Mononuclear cell (primary cell): ENCODE measurements at regions not wholly inside any gene's neighbourhood (a gene's known extent, or its start where the extent isn't known, plus 50 kb on each side); places are given as distances from the start of the nearest gene placed in this dataset.
"Not testable (repeated sequence)": the region's sequence is repeated elsewhere in the genome, so short reads cannot be mapped to it uniquely, and the experiment has no call there.

ENCODE experiments used
- H3K27me3 ChIP-seq: 2 replicates; pipeline ENCODE4 v1.6.0; 2011; ENCODE audit warnings: low read length, control low read depth; ENCODE audit not compliant: insufficient read depth
- H3K4me1 ChIP-seq: 2 replicates; pipeline ENCODE4 v1.5.1; 2011; ENCODE audit warnings: mild to moderate bottlenecking, low read length, control low read depth; ENCODE audit not compliant: insufficient read depth
- H3K4me3 ChIP-seq: 2 replicates; pipeline ENCODE4 v1.5.1; 2011; ENCODE audit warnings: mild to moderate bottlenecking, low read length, moderate library complexity
- H3K9me3 ChIP-seq: 2 replicates; pipeline ENCODE4 v1.5.1; 2011; ENCODE audit warnings: low read depth, mild to moderate bottlenecking, control low read depth, low read length

DNA sequence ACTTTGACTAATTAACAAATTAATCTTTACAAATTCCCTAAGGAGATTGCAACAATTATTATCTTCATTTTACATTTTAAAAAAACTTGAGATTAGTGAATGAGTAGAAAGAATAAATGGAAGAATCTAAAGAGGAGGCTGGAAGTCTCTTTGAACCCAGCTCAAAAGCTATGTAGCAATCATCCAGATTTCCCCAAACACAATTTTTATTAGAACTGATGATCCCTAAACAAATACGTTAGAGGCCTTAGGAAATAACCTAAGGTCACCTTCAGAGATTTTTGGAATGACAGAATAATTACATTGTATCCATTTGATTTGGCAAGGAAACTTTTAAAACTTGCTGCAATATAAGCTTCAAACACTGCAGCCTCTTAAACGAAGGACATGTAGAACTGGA, 242.4 kb upstream of the LYPLAL1 start:
- no peak overlapping the region for H3K4me3 ChIP-seq
- H3K9me3 ChIP-seq: no peaks in the 10 kb centered on the region
- H3K4me1 ChIP-seq: no peaks in the 10 kb centered on the region
- no peaks in the 10 kb centered on the region for H3K27me3 ChIP-seq

DNA sequence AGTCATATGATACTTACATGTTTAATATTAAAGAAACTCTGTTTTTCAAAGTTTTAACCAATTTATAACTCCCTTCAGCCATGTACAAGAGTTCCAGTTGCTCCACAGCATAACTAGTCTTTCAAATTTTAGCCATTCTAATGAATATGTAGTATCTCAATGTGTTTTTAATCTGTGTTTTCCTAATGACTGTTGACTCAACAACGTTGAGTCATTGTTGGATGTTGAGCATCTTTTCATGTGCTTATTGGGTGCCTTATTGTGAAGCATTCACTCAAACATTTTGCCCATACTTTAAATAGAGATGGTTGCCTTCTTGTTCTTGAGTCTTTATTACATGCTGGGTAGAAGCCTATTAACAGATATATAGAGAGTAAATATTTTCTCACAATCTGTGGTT, 240.2 kb upstream of the LYPLAL1 start:
- Histone ChIP-seq H3K4me3 (no peak overlapping the region), H3K4me1 (no peaks in the 10 kb centered on the region), H3K27me3 (no peaks in the 10 kb centered on the region), H3K9me3 (no peaks in the 10 kb centered on the region)

DNA sequence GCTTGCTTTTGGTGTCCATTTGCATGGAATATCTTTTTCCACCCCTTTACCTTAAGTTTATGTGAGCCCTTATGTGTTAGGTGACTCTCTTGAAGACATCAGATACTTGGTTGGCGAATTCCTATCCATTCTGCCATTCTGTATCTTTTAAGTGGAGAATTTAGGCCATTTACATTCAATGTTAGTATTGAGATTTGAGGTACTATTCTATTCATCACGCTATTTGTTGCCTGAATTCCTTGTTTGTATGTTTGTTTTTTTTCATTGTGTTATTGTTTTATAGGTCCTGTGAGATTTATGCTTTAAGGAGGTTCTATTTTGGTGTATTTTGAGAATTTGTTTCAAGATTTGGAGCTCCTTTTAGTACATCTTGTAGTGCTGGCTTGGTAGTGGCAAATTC, 238.3 kb upstream of the LYPLAL1 start:
- H3K4me1 ChIP-seq, H3K27me3 ChIP-seq, H3K9me3 ChIP-seq, H3K4me3 ChIP-seq: not testable (repeated sequence)

DNA sequence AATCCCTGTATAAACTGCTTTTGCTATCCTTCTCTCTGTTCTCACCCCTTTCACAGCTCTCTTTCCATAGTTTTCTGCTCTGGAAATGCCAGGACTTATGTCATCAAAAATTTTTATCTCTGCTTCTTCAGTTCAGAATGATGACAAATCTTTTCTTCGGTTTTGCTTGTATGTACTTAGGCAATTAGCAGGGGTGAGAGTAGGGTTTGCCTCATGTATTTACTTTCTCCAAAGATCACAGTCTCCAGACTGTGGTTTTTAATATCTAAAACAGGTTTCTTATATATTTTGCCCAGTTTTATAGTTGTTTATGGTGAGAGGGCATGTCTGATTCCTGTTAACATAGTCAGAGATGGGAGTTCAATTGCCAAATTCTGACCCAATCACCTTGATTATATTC, 235.4 kb upstream of the LYPLAL1 start:
- H3K9me3 ChIP-seq: no peaks in the 10 kb centered on the region
- H3K27me3 ChIP-seq: no peaks in the 10 kb centered on the region
- no peaks in the 10 kb centered on the region for H3K4me1 ChIP-seq
- H3K4me3 ChIP-seq: no peak overlapping the region

DNA sequence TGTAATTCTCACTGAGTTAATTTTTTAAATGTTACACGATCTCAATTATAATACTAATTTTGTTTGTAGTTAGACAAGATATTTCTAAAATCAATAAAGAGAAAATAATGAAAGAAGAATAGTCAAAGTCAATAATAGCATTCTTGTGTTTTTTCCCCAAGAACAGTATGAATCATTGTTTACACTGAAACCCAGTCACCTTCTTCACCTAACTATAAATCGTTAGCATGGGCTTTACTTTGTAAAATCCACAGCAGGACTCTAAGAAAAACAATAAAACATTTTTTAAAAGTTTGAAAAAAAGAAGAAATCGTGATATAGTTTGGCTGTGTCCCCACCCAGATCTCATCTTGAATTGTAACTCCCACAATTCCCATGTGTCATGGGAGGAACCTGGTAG, 234.6 kb upstream of the LYPLAL1 start:
- H3K4me3 ChIP-seq: no peak overlapping the region
- no peaks in the 10 kb centered on the region for H3K9me3 ChIP-seq
- no peaks in the 10 kb centered on the region for H3K27me3 ChIP-seq
- H3K4me1 ChIP-seq: no peaks in the 10 kb centered on the region

DNA sequence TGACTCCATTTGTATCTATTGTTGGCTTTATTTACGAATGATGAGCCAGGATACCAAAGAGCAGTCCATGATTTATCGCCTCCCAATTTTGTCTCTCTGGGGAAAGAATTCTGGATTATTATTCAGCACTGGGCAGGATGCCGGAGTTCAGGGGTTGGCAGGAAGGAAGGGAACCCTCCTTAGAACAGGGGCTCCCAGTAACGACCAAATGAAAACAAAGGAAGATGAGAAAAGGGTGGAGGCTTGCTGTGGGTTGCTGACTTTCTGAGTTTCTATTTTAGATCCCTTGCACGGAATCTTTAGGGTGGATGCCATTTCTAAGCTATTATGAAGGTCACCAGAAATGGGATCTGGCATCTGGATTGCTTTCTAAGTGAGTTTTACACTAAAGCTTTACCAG, 231.2 kb upstream of the LYPLAL1 start:
- Histone ChIP-seq H3K27me3 (no peaks in the 10 kb centered on the region), H3K4me1 (no peaks in the 10 kb centered on the region), H3K4me3 (no peak overlapping the region), H3K9me3 (no peaks in the 10 kb centered on the region)

DNA sequence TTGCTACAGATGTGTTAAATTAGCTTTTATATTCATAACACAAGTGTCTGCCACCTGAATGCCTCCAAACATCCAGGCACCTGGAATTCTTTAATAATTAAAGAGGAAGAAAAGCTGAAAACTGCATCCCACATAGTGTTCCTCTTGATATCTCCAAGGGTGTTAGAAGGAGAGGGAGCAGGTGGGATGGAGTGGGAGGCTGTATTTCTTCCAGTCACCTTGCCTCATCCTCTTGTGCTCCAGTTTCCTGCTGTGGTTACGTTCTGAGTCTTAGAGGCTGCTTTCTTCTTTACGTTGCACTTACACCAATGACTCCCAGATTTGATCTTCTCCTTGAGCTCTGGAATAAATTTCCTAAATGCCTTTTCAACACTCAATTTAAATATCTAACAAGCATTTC, 230.3 kb upstream of the LYPLAL1 start:
- Histone ChIP-seq H3K4me3 (no peak overlapping the region), H3K27me3 (no peaks in the 10 kb centered on the region), H3K4me1 (no peaks in the 10 kb centered on the region), H3K9me3 (no peaks in the 10 kb centered on the region)

DNA sequence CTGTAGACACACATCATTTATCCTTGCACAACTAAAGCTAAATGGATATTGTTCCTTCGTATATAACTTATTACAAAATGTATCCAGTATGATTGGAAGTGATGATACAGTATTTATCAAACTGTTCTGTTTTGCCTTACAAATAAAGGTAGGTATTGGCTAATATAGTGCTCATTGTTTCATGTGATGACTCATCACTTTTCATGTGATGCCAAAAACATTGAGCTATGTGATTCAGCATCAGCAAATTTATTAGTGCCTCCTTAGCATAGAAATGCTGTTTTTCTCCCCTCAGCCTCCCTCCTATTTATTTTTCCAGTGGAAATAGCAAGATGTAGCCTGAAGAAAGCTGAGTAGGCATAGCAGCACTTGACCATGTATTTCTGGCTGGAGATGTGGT, 228.6 kb upstream of the LYPLAL1 start:
- Histone ChIP-seq H3K4me1 (no peaks in the 10 kb centered on the region), H3K4me3 (no peak overlapping the region), H3K27me3 (no peaks in the 10 kb centered on the region), H3K9me3 (no peaks in the 10 kb centered on the region)

DNA sequence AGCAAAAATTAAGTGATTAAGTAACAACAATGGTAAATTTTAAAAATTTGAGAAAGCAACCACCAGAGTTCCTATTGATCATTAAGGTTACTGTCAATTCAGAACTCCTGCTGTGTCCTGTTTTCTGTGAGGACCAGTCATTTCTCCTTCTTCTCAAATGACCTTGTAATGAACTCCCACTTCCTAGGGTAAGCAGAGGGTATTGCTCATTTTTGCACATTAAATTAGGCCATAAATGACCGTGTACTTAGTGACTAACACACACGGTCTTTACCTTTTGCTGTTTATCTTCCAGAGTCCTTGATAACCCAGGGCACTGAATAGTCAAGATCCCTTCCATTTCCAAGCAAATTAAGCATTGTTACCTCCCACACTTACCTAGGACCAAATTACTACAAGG, 227.5 kb upstream of the LYPLAL1 start:
- Histone ChIP-seq H3K27me3 (no peaks in the 10 kb centered on the region), H3K9me3 (no peaks in the 10 kb centered on the region), H3K4me1 (no peaks in the 10 kb centered on the region), H3K4me3 (no peak overlapping the region)

DNA sequence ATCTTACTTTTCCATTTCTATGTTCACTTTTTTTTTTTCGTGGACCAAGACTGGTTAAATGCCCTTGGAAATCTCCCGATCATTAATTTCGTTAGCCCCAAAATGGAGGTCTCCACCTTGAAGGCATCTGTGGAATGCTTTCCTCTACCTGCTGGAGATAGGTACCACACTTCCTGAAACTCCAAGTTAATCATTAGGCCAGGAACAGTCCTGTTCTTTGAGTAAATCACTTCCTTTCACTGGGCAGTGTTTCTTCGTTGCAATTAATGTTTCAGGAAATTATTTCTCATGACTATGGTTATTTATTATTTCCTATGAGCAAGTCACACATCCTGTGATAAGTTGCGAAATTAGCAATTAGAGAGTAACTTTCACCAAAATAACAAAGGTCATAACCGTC, 225.2 kb upstream of the LYPLAL1 start:
- no peaks in the 10 kb centered on the region for H3K4me1 ChIP-seq
- H3K4me3 ChIP-seq: no peak overlapping the region
- no peaks in the 10 kb centered on the region for H3K9me3 ChIP-seq
- no peaks in the 10 kb centered on the region for H3K27me3 ChIP-seq

DNA sequence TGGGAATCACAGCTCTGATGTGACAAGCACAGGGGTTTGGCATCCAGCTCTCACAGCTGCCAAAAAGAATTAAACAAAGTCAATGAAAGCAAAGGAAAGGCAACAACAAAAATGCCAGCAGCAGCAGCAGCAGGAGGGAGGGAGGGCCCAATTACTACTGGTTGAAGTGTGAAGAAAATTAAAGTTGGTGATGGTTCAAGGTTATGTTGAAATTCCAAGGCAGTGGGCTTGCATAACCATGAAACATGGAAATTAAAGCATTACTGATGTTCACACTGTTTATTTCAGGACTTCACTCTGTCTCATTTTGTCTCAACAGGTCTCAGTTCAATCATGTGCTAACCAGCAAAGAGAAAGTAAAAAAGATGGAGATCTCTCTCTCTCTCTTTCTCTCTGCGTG, 220.3 kb upstream of the LYPLAL1 start:
- no peak overlapping the region for H3K4me3 ChIP-seq
- H3K4me1 ChIP-seq: no peaks in the 10 kb centered on the region
- H3K27me3 ChIP-seq: no peaks in the 10 kb centered on the region
- H3K9me3 ChIP-seq: no peaks in the 10 kb centered on the region

DNA sequence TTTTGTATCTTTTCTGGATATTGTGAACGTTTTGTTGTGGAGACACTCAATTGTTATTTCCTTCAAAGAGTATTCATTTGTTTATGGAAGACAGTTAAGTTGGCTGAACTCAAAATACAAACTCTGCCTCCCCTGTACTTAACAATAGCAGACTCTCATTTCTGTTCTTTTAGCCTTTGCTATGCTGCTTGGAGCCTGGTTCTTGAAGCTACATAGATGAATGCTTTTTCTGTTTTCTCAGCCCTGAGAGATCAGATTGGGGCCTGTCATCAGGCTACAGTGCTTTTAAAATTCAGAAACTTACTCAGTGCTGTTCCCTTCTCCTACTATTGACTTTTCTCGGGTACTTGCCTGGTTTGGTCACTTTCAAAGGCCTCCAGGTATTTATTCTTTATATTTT, 215.7 kb upstream of the LYPLAL1 start:
- Histone ChIP-seq H3K4me1 (no peaks in the 10 kb centered on the region), H3K4me3 (no peak overlapping the region), H3K27me3 (no peaks in the 10 kb centered on the region)

DNA sequence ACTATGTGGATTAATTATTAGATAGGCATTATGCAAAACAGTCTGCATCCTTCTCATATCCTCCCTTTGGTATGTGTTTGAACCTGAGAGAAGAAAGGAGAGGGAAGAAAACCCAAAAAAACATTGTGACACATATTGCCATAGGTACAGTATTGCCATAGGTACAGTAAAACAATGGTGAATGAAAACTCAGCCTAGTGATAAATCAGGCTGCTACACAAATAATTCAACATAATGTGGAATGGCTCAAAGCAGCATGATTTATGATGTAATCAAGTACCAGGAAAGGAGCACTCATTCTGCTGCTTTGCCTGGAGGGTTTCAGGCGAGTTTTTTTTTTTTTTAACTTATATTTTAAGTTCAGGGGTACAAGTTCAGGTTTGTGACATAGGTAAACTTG, 213.9 kb upstream of the LYPLAL1 start:
- Histone ChIP-seq H3K4me3 (no peak overlapping the region), H3K9me3 (no peaks in the 10 kb centered on the region), H3K27me3 (no peaks in the 10 kb centered on the region), H3K4me1 (no peaks in the 10 kb centered on the region)

More for the DNA sequence above, 215.7 kb upstream of the LYPLAL1 start:
- H3K9me3 ChIP-seq: no peaks in the 10 kb centered on the region

DNA sequence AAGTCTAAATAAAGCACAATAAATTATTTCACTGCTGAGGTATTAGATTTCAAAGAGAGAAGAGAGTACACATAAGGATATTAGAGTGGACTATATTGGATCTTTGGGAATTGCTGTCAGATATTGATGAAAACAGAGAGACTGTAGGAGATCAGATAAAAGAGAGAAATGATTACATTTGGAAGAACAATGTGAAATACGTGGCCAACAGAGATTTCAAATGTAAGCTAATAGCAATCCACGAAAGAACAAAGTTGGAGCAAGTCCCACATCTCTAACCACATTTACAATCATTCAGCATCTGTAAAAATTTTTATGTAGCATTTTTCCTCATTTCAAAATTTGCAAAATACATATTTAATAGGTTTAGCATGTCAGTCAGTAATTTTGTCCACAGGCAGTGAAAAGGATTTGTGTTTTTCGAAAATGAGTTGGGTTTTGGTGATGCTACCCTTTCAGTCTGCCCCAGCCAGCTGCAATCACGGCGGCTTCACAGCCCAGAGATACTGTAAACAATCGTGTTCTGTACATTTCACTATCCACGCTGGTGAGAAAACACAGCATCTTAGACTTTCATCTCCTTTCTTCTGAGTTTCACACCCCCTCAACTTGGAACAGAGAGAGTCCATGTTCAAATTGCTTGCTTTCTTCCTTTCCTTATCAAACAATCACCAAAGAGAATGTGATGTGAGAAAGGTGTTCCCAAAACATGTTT, 209.1 kb upstream of the LYPLAL1 start:
- Histone ChIP-seq H3K9me3 (no peaks in the 10 kb centered on the region), H3K4me1 (no peaks in the 10 kb centered on the region), H3K27me3 (no peaks in the 10 kb centered on the region), H3K4me3 (no peak overlapping the region)

DNA sequence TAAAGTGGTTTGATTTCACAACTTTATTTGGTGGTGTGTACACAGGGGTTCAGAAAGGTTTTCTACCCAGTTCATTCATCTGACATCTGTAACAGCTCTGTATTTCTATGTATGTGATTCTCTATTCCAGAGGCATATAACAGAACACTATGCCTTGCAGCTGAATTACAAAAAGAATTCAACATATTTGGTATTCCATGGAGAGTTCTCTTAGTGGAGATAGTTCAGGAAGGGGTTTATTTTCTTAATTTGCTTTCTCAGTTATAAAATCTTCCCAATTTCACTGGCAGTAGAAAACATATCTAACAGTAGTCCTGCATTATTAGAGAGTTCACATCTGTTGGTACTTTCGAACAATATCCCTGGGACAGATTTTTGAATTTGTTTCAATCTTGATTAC, 207.9 kb upstream of the LYPLAL1 start:
- no peaks in the 10 kb centered on the region for H3K27me3 ChIP-seq
- no peaks in the 10 kb centered on the region for H3K9me3 ChIP-seq
- no peak overlapping the region for H3K4me3 ChIP-seq
- no peaks in the 10 kb centered on the region for H3K4me1 ChIP-seq

DNA sequence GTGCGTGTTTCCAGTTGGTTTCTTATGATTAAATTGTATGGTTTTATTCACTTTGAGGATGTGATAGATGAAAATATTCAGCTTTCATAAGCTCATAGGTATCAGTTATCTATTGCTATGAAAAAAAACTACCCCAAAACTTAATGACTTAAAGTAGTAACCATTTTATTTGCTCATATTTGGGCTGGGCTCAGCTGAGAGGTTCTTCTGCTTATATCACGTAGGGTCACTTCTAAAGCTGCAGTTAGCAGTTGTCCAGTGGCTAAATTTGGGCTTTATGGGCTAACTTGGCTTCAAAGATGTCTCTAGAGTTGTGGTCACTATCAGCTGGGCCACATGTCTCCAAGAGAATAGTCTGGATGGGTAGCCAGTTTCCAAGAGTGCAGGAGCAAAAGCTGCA, 206.4 kb upstream of the LYPLAL1 start:
- Histone ChIP-seq H3K4me3 (no peak overlapping the region), H3K27me3 (no peaks in the 10 kb centered on the region), H3K4me1 (no peaks in the 10 kb centered on the region), H3K9me3 (no peaks in the 10 kb centered on the region)
